ENCODE measurements at regions not wholly inside any gene's neighbourhood (a gene's known extent, or its start where the extent isn't known, plus 50 kb on each side); places are given as distances from the start of the nearest gene placed in this dataset.

DNA sequence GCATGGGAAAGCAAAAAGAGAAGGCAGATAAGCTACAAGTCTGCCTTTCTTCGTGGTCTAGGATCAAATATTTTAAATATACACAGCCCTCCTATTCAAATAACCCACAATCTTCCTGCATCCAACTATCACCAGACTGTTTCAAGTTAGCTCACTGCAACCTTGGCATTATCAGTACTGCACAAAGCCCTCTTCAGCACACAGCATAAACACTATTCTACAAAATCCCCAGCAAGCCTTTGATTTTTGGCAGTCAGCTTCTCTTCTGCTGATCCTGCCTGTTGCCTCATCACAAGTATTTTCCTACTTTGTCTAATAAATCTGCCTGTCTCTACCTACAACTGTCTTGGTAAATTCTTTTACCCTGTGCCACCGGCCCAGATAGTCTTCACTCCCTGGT is 142.9 kb downstream of the COX7C start:
- TF ChIP-seq CTCF (IDR thresholded peaks at IDR 0.05; ENCODE audit: low read depth, low read length) = no peak
- no peaks in the 10 kb centered on the region for H3K36me3 ChIP-seq
- DNase-seq (ENCODE audit: low read depth in 1 of 2, low spot score in 1 of 2) = no peak
- peak overlapping the region; percentile 24 for H3K27ac ChIP-seq
- H3K4me3 ChIP-seq = no peak overlapping the region
- H3K9me3 ChIP-seq (ENCODE audit: low read depth) = no peaks in the 10 kb centered on the region
- H3K27me3 ChIP-seq = no peaks in the 10 kb centered on the region
- peaks cover 22% of the 10 kb centered on the region for H3K4me1 ChIP-seq (ENCODE audit: low read depth)

DNA sequence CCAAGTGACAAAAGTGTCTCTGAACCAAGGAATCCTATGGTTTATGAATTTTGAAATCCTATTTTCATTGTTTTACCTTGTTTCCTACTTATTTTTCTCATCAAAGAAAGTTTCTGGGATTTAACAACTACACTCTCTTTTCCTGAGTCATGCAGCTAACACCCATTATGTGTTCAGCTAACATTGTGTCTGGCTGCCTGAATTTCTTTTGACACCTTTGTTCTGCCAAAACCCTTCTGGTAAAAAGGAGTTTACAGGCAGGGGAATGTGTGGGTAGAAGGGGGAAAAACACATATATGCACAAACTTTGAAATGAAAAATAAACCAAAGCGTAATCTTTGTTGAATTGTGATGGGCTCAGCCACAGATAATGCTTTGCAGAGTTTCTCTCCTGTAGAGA is 146.2 kb downstream of the COX7C start:
- DNase-seq (ENCODE audit: low read depth in 1 of 2, low spot score in 1 of 2) = no peak
- Histone ChIP-seq H3K27me3 (no peaks in the 10 kb centered on the region), H3K4me3 (no peak overlapping the region), H3K36me3 (no peaks in the 10 kb centered on the region), H3K27ac (no peak overlapping the region), H3K4me1 (ENCODE audit: low read depth) (peaks cover 26% of the 10 kb centered on the region), H3K9me3 (ENCODE audit: low read depth) (no peaks in the 10 kb centered on the region)
- TF ChIP-seq CTCF (IDR thresholded peaks at IDR 0.05; ENCODE audit: low read depth, low read length) = no peak

DNA sequence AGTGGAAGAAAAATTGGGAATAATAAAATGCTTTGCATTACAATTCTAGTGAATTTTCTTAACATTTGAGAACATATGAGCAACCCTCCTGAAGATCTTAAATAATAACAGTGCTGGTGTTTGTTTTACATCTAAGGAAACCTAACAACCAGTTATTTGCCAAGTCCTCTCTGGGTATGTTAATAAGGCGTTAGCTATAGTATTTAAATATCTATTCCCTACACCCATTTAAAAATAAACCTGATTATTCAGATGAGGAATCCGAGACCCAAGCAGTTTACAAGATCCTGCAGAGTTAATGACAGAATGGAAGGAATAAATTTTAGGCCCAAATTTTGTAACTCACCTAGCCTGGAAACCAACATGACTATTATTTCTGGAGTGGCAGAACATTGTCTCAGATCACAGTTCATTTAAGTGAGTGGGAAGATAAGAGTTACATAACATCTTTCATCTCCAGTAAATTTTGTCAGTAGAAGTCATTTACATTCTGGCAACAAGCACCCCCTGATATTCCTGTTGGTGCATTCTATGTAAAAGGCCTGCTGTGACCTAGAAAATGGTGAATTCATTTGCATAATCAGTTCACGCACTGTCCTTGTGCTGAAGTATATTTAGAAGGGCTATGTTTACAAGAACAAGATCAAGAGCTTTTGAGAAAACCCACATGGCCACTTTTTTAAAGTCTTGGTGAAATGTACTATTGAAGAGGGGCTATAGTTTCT is 148.2 kb downstream of the COX7C start:
- no peaks in the 10 kb centered on the region for H3K27me3 ChIP-seq
- H3K4me3 ChIP-seq = no peak overlapping the region

GRCh38 chr5:86768699-86769202 is 151.0 kb downstream of the COX7C start:
- no peak for TF ChIP-seq CTCF (IDR thresholded peaks at IDR 0.05; ENCODE audit: low read depth, low read length)
- Histone ChIP-seq H3K4me1 (ENCODE audit: low read depth) (peaks cover 8% of the 10 kb centered on the region), H3K27me3 (no peaks in the 10 kb centered on the region), H3K36me3 (no peaks in the 10 kb centered on the region), H3K4me3 (no peak overlapping the region), H3K27ac (no peak overlapping the region), H3K9me3 (ENCODE audit: low read depth) (no peaks in the 10 kb centered on the region)
- no peak for DNase-seq (ENCODE audit: low read depth in 1 of 2, low spot score in 1 of 2)

More for the DNA sequence above, 148.2 kb downstream of the COX7C start:
- DNase-seq (ENCODE audit: low read depth in 1 of 2, low spot score in 1 of 2) = no peak
- no peak for TF ChIP-seq CTCF (IDR thresholded peaks at IDR 0.05; ENCODE audit: low read depth, low read length)
- H3K36me3 ChIP-seq = no peaks in the 10 kb centered on the region
- peaks cover 8% of the 10 kb centered on the region for H3K4me1 ChIP-seq (ENCODE audit: low read depth)
- H3K27ac ChIP-seq = no peak overlapping the region
- no peaks in the 10 kb centered on the region for H3K9me3 ChIP-seq (ENCODE audit: low read depth)

DNA sequence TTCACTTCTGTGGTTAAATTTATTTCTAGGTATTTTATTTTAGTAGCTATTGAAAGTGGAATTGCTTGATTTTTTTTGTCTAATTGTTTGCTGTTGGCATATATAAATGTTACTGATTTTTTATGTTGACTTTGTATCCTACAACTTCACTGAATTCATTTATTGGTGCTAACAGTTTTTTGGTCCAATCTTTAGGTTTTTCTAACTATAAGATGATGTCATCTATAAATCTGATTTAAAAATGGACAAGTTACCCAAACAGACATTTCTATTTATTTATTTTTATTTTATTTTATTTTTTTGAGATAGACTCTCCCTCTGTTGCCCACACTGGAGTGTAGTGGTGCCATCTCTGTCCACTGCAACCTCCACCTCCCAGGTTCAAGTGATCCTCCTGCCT is 162.3 kb downstream of the COX7C start:
- Histone ChIP-seq H3K36me3 (no peaks in the 10 kb centered on the region), H3K27me3 (no peaks in the 10 kb centered on the region), H3K27ac (no peak overlapping the region), H3K9me3 (ENCODE audit: low read depth) (no peaks in the 10 kb centered on the region), H3K4me1 (ENCODE audit: low read depth) (no peaks in the 10 kb centered on the region), H3K4me3 (no peak overlapping the region)
- TF ChIP-seq CTCF (IDR thresholded peaks at IDR 0.05; ENCODE audit: low read depth, low read length) = no peak
- DNase-seq (ENCODE audit: low read depth in 1 of 2, low spot score in 1 of 2) = no peak

Data from cardiac muscle cell (in vitro differentiated cells and primary cell).